Calu3 (cell line): ENCODE measurements at regions not wholly inside any gene's neighbourhood (a gene's known extent, or its start where the extent isn't known, plus 50 kb on each side); places are given as distances from the start of the nearest gene placed in this dataset.

Source experiments
- BruUV-seq: library from RNA; stranded (reverse); fragments of 400-500 nt; replicated peaks from 2 replicates; lab custom pipeline; 2021; lab: Mats Ljungman, UMichigan
- CTCF ChIA-PET: fragments of 300-600 bp; sonication (Branson Sonifier 250); formaldehyde crosslinking; loops from one replicate; lab custom pipeline; 2022; ENCODE audit warnings: antibody characterized with exemption; lab: Charles Lee
- DNase-seq: peaks from one replicate; pipeline ENCODE4 v3.0.0; 2022
- H3K27ac Mint-ChIP-seq: one replicate; pipeline ENCODE4 v1.8.0; 2022; ENCODE audit warnings: mixed read lengths; ENCODE audit not compliant: unreplicated experiment
- H3K27me3 Mint-ChIP-seq: one replicate; pipeline ENCODE4 v1.8.0; 2022; ENCODE audit warnings: mixed read lengths; ENCODE audit not compliant: unreplicated experiment
- H3K36me3 Mint-ChIP-seq: one replicate; pipeline ENCODE4 v1.8.0; 2022; ENCODE audit warnings: mild to moderate bottlenecking, moderate library complexity, mixed read lengths; ENCODE audit not compliant: insufficient read depth, unreplicated experiment
- H3K4me1 Mint-ChIP-seq: one replicate; pipeline ENCODE4 v1.8.0; 2022; ENCODE audit warnings: mild to moderate bottlenecking, low read depth, mixed read lengths; ENCODE audit not compliant: unreplicated experiment
- H3K4me3 Mint-ChIP-seq: one replicate; pipeline ENCODE4 v1.8.0; 2022; ENCODE audit warnings: mild to moderate bottlenecking, low read depth, moderate library complexity, mixed read lengths; ENCODE audit not compliant: unreplicated experiment
- H3K9me3 Mint-ChIP-seq: one replicate; pipeline ENCODE4 v1.8.0; 2022; ENCODE audit warnings: low read depth, mixed read lengths; ENCODE audit not compliant: unreplicated experiment
- CTCF ChIP-seq: fragments of 200-600 bp; IDR thresholded peaks from one replicate; pipeline ENCODE4 v1.8.0; 2022; ENCODE audit warnings: antibody characterized with exemption; ENCODE audit not compliant: unreplicated experiment
- intact Hi-C: fragments of 100-400 bp; cut with micrococcal nuclease; formaldehyde crosslinking; loops from one replicate; pipeline ENCODE4 v1.10.0; 2022; ENCODE audit not compliant: unreplicated experiment

GRCh38 chr12:68445824-68446223 lies 113.7 kb upstream of the MDM1 start:
- no peak for TF ChIP-seq CTCF
- CTCF ChIA-PET = interaction anchor here (0.7 kb wide), 1 partner anchor 74 kb away, joined by 3 read pairs; no protein-coding TSS in a partner anchor
- Mint-ChIP-seq H3K36me3 (no peaks in the 10 kb centered on the region), H3K4me3 (no peak overlapping the region), H3K27me3 (no peaks in the 10 kb centered on the region), H3K27ac (no peak overlapping the region), H3K9me3 (no peaks in the 10 kb centered on the region), H3K4me1 (no peaks in the 10 kb centered on the region)
- DNase-seq = no peak
- no TSS peak for BruUV-seq
- intact Hi-C loops = no loop called here

- CTCF ChIA-PET = interaction anchor here (0.7 kb wide), 1 partner anchor 19 kb away, joined by 3 read pairs; no protein-coding TSS in a partner anchor
- TF ChIP-seq CTCF = no peak
- no peaks in the 10 kb centered on the region for H3K27me3 Mint-ChIP-seq
- no peaks in the 10 kb centered on the region for H3K36me3 Mint-ChIP-seq
- no peaks in the 10 kb centered on the region for H3K4me1 Mint-ChIP-seq
- intact Hi-C loops = no loop called here
- H3K9me3 Mint-ChIP-seq = no peaks in the 10 kb centered on the region
- H3K4me3 Mint-ChIP-seq = no peak overlapping the region
- no TSS peak for BruUV-seq
- H3K27ac Mint-ChIP-seq = no peak overlapping the region
- DNase-seq = no peak
Measured at GRCh38 chr12:68446384-68446783, 114.2 kb upstream of the MDM1 start.

- Mint-ChIP-seq H3K36me3 (no peaks in the 10 kb centered on the region), H3K27me3 (no peaks in the 10 kb centered on the region), H3K4me3 (no peak overlapping the region), H3K4me1 (no peaks in the 10 kb centered on the region), H3K27ac (no peak overlapping the region), H3K9me3 (no peaks in the 10 kb centered on the region)
- BruUV-seq = no TSS peak
- intact Hi-C loops = no loop called here
- CTCF ChIA-PET = interaction anchor here (0.7 kb wide), 2 partner anchors 18 to 164 kb away, joined by 3 to 5 read pairs; partner anchors contain the start of gene RAP1B
- DNase-seq = no peak
- TF ChIP-seq CTCF = no peak
Measured at GRCh38 chr12:68446901-68447796, 115.0 kb upstream of the MDM1 start.

GRCh38 chr12:68447797-68448260 lies 115.7 kb upstream of the MDM1 start:
- H3K4me3 Mint-ChIP-seq = no peak overlapping the region
- no peak overlapping the region for H3K27ac Mint-ChIP-seq

More at GRCh38 chr12:68447797-68448260, 115.7 kb upstream of the MDM1 start:
- no peak for DNase-seq
- CTCF ChIA-PET = no interaction called here
- Mint-ChIP-seq H3K9me3 (no peaks in the 10 kb centered on the region), H3K4me1 (no peaks in the 10 kb centered on the region), H3K36me3 (no peaks in the 10 kb centered on the region), H3K27me3 (no peaks in the 10 kb centered on the region)
- intact Hi-C loops = no loop called here
- BruUV-seq = no TSS peak
- TF ChIP-seq CTCF = no peak
